HL-60 (cell line): ENCODE measurements at regions not wholly inside any gene's neighbourhood (a gene's known extent, or its start where the extent isn't known, plus 50 kb on each side); places are given as distances from the start of the nearest gene placed in this dataset.

Experiments
- DNase-seq, 2 experiments: peaks; one replicate each; pipeline ENCODE4 v3.0.0-alpha.2; 2010 to 2020; ENCODE audit warnings: low read depth in 1 of 2, low spot score in 1 of 2
- H3K27ac ChIP-seq: fragments of 250-450 bp; sonication (Bioruptor Pico); replicated peaks from 2 replicates; pipeline ENCODE4 v1.5.1; 2020; ENCODE audit warnings: mild to moderate bottlenecking, moderate library complexity
- H3K27me3 ChIP-seq: fragments of 250-450 bp; sonication (Bioruptor Pico); 2 replicates; pipeline ENCODE4 v1.5.1; 2021; ENCODE audit warnings: mild to moderate bottlenecking, moderate library complexity; ENCODE audit not compliant: insufficient read depth, poor library complexity, severe bottlenecking
- H3K4me3 ChIP-seq: replicated peaks from 2 replicates; pipeline ENCODE4 v1.5.1; 2011; ENCODE audit warnings: mild to moderate bottlenecking, control low read depth, low read length; ENCODE audit not compliant: insufficient read depth
- GABPA ChIP-seq: IDR thresholded peaks from 2 replicates; pipeline ENCODE4 v1.6.1; 2012; ENCODE audit warnings: low read depth
- POLR2AphosphoS5 ChIP-seq: IDR thresholded peaks from 2 replicates; pipeline ENCODE4 v1.6.1; 2012; ENCODE audit warnings: low read depth
- SPI1 ChIP-seq: IDR thresholded peaks from 2 replicates; pipeline ENCODE4 v1.6.1; 2012; ENCODE audit warnings: low read depth, mild to moderate bottlenecking, borderline replicate concordance
- TF ChIP-seq, protein P1 (sequence below): IDR thresholded peaks from 2 replicates; pipeline ENCODE4 v1.6.1; 2012; ENCODE audit warnings: low read depth; ENCODE audit not compliant: insufficient replicate concordance
- TF ChIP-seq, protein P2 (sequence below): IDR thresholded peaks from one replicate; pipeline ENCODE4 v1.5.1; 2011; ENCODE audit warnings: low read length, control low read depth, inconsistent platforms; ENCODE audit not compliant: insufficient read depth

DNA sequence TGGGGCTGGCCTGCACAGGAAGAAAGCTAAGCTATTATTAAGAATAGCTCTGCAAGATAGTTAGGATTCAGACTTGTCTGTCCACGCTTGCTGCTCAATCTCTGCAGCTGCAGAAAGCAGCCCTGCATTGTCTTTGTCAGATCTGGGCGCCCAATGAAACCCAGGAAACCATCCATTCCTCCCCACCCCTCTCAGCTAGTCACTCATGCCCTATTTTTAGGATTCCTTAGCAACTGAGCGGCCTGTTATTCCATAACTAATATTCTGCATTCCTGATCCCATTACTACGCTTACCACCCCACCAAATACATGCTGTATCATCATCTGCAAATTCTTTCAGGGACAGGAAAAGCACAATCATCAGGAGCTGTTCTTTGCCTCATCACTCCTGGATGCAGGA lies 52.9 kb upstream of the APC start:
- no peak for DNase-seq
- Histone ChIP-seq H3K4me3 (no peak overlapping the region), H3K27ac (no peak overlapping the region), H3K27me3 (no peaks in the 10 kb centered on the region)
- TF ChIP-seq GABPA (no peak), POLR2AphosphoS5 (no peak), SPI1 (no peak)
- TF ChIP-seq, protein P1, sequence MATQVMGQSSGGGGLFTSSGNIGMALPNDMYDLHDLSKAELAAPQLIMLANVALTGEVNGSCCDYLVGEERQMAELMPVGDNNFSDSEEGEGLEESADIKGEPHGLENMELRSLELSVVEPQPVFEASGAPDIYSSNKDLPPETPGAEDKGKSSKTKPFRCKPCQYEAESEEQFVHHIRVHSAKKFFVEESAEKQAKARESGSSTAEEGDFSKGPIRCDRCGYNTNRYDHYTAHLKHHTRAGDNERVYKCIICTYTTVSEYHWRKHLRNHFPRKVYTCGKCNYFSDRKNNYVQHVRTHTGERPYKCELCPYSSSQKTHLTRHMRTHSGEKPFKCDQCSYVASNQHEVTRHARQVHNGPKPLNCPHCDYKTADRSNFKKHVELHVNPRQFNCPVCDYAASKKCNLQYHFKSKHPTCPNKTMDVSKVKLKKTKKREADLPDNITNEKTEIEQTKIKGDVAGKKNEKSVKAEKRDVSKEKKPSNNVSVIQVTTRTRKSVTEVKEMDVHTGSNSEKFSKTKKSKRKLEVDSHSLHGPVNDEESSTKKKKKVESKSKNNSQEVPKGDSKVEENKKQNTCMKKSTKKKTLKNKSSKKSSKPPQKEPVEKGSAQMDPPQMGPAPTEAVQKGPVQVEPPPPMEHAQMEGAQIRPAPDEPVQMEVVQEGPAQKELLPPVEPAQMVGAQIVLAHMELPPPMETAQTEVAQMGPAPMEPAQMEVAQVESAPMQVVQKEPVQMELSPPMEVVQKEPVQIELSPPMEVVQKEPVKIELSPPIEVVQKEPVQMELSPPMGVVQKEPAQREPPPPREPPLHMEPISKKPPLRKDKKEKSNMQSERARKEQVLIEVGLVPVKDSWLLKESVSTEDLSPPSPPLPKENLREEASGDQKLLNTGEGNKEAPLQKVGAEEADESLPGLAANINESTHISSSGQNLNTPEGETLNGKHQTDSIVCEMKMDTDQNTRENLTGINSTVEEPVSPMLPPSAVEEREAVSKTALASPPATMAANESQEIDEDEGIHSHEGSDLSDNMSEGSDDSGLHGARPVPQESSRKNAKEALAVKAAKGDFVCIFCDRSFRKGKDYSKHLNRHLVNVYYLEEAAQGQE: no peak
- TF ChIP-seq, protein P2, sequence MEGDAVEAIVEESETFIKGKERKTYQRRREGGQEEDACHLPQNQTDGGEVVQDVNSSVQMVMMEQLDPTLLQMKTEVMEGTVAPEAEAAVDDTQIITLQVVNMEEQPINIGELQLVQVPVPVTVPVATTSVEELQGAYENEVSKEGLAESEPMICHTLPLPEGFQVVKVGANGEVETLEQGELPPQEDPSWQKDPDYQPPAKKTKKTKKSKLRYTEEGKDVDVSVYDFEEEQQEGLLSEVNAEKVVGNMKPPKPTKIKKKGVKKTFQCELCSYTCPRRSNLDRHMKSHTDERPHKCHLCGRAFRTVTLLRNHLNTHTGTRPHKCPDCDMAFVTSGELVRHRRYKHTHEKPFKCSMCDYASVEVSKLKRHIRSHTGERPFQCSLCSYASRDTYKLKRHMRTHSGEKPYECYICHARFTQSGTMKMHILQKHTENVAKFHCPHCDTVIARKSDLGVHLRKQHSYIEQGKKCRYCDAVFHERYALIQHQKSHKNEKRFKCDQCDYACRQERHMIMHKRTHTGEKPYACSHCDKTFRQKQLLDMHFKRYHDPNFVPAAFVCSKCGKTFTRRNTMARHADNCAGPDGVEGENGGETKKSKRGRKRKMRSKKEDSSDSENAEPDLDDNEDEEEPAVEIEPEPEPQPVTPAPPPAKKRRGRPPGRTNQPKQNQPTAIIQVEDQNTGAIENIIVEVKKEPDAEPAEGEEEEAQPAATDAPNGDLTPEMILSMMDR: no peak

DNA sequence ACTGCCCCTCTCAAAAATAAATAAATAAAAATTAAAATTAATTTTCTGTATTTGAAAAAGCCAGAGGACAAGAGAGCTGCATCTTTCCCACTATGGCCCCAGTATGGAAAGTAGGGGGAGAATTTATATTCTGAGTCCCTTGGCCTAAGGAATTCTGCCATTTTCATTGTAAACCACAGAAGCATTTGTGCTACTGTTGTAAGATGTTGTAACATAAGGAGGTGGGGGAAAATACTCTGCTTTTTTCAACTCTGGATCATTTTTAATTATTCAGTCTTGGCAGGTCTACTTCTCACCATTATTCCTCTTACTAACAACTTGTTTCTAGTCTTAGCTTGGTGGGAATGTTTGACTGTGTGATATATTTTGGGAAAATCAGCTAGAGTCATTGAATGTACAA lies 52.3 kb upstream of the APC start:
- DNase-seq: no peak
- H3K27ac ChIP-seq: no peak overlapping the region
- H3K4me3 ChIP-seq: no peak overlapping the region
- no peaks in the 10 kb centered on the region for H3K27me3 ChIP-seq
- no peak for TF ChIP-seq POLR2AphosphoS5
- TF ChIP-seq, protein P2: no peak
- TF ChIP-seq, protein P1: no peak

DNA sequence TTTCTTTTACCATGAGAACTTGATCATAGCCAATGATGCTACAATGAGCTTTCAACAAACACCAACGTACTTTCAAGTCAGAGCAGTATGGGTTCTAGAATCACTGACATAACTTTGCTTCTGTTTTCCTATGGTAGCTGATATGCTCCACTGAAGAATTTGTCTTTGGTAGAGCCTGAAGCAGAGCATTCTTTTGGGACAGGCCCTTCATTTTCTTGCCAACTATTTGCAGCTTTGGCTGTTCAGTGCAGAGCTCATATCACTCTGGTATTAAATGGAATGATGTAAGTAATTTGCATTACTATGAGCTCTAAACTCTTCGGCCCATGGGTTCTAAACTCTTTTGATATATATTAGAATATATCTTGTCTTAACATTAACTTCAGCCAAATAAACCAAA lies 51.8 kb upstream of the APC start:
- no peaks in the 10 kb centered on the region for H3K27me3 ChIP-seq
- DNase-seq: no peak
- no peak overlapping the region for H3K27ac ChIP-seq
- no peak overlapping the region for H3K4me3 ChIP-seq
- TF ChIP-seq, protein P1: no peak
- TF ChIP-seq, protein P2: no peak
- TF ChIP-seq POLR2AphosphoS5: no peak
- TF ChIP-seq SPI1: no peak
- no peak for TF ChIP-seq GABPA
